ENCODE measurements at regions not wholly inside any gene's neighbourhood (a gene's known extent, or its start where the extent isn't known, plus 50 kb on each side); places are given as distances from the start of the nearest gene placed in this dataset.
A peak's percentile ranks its signal among the peaks of the same experiment; 100 is the strongest.

- intact Hi-C loops (cut with DNase I): no loop called here
- no peak for DNase-seq
- H3K4me1 ChIP-seq: no peaks in the 10 kb centered on the region
- H3K27ac ChIP-seq: no peak overlapping the region
- H3K9me3 ChIP-seq: no peaks in the 10 kb centered on the region
- peak overlapping the region in 1 of 4 donors; percentile 13 for H3K4me3 ChIP-seq
- no peaks in the 10 kb centered on the region for H3K36me3 ChIP-seq
- 38 to 44% methylated on average over 6 of the region's 6 CpGs for WGBS, 2 donors
- no peaks in the 10 kb centered on the region for H3K27me3 ChIP-seq
- TF ChIP-seq POLR2A (IDR thresholded peaks at IDR 0.05): no peak
Observed at GRCh38 chr13:63636316-63636993, 2220.8 kb upstream of the PCDH20 start.

- no peak overlapping the region for H3K27ac ChIP-seq
- intact Hi-C loops (cut with DNase I): no loop called here
- no peaks in the 10 kb centered on the region for H3K4me1 ChIP-seq
- H3K9me3 ChIP-seq: no peaks in the 10 kb centered on the region
- 34 to 48% methylated on average over 3 of the region's 3 CpGs for WGBS, 2 donors
- H3K4me3 ChIP-seq: no peak overlapping the region
- no peaks in the 10 kb centered on the region for H3K36me3 ChIP-seq
- TF ChIP-seq POLR2A (IDR thresholded peaks at IDR 0.05): no peak
- TF ChIP-seq CTCF (IDR thresholded peaks at IDR 0.05): no peak
- H3K27me3 ChIP-seq: no peaks in the 10 kb centered on the region
- no peak for DNase-seq
Observed at GRCh38 chr13:63632321-63632720, 2216.7 kb upstream of the PCDH20 start.

- TF ChIP-seq POLR2A (IDR thresholded peaks at IDR 0.05): no peak
- TF ChIP-seq CTCF (IDR thresholded peaks at IDR 0.05): no peak
- 86% methylated on average over 3 of the region's 3 CpGs for WGBS, 2 donors
- Histone ChIP-seq H3K4me1 (no peaks in the 10 kb centered on the region), H3K27ac (no peak overlapping the region), H3K36me3 (no peaks in the 10 kb centered on the region), H3K27me3 (no peaks in the 10 kb centered on the region), H3K4me3 (no peak overlapping the region), H3K9me3 (peaks cover 0 to 2% (median 0%) of the 10 kb centered on the region in 3 donors)
- intact Hi-C loops (cut with DNase I): no loop called here
- no peak for DNase-seq
Observed at GRCh38 chr13:63631006-63631405, 2215.4 kb upstream of the PCDH20 start.

- no peak for TF ChIP-seq CTCF (IDR thresholded peaks at IDR 0.05)
- TF ChIP-seq POLR2A (IDR thresholded peaks at IDR 0.05): no peak
Observed at GRCh38 chr13:63629591-63629990, 2213.9 kb upstream of the PCDH20 start.

GRCh38 chr13:63628310-63628709 is 2212.7 kb upstream of the PCDH20 start:
- Histone ChIP-seq H3K4me1 (no peaks in the 10 kb centered on the region), H3K4me3 (no peak overlapping the region), H3K27ac (no peak overlapping the region), H3K36me3 (no peaks in the 10 kb centered on the region), H3K9me3 (peaks cover 0 to 7% (median 0%) of the 10 kb centered on the region in 3 donors), H3K27me3 (no peaks in the 10 kb centered on the region)
- TF ChIP-seq POLR2A (IDR thresholded peaks at IDR 0.05) (no peak), CTCF (IDR thresholded peaks at IDR 0.05) (no peak)
- intact Hi-C loops (cut with DNase I): no loop called here
- DNase-seq: no peak
- 74 to 80% methylated on average over 3 of the region's 3 CpGs for WGBS, 2 donors

More at GRCh38 chr13:63629591-63629990, 2213.9 kb upstream of the PCDH20 start:
- Histone ChIP-seq H3K9me3 (peaks cover 0 to 7% (median 0%) of the 10 kb centered on the region in 3 donors), H3K27me3 (no peaks in the 10 kb centered on the region), H3K4me1 (no peaks in the 10 kb centered on the region), H3K4me3 (no peak overlapping the region), H3K36me3 (no peaks in the 10 kb centered on the region), H3K27ac (no peak overlapping the region)
- 70 to 71% methylated on average over 2 of the region's 2 CpGs for WGBS, 2 donors
- intact Hi-C loops (cut with DNase I): no loop called here
- no peak for DNase-seq

GRCh38 chr13:63625869-63626268 is 2210.2 kb upstream of the PCDH20 start:
- H3K27me3 ChIP-seq: no peaks in the 10 kb centered on the region
- 40 to 62% methylated on average over 1 of the region's 1 CpG for WGBS, 2 donors
- no peak overlapping the region for H3K27ac ChIP-seq
- H3K4me1 ChIP-seq: no peaks in the 10 kb centered on the region
- TF ChIP-seq POLR2A (IDR thresholded peaks at IDR 0.05): no peak
- no peak for TF ChIP-seq CTCF (IDR thresholded peaks at IDR 0.05)
- DNase-seq: no peak
- intact Hi-C loops (cut with DNase I): no loop called here
- peaks cover 0 to 7% (median 0%) of the 10 kb centered on the region in 3 donors for H3K9me3 ChIP-seq
- H3K4me3 ChIP-seq: no peak overlapping the region
- H3K36me3 ChIP-seq: no peaks in the 10 kb centered on the region
